Prostate gland (tissue), 2 donors: ENCODE measurements at regions not wholly inside any gene's neighbourhood (a gene's known extent, or its start where the extent isn't known, plus 50 kb on each side); places are given as distances from the start of the nearest gene placed in this dataset.

Experiments
- CTCF ChIP-seq, 4 experiments: fragments of 200-600 bp in 2 of 4; fragments of 450-650 bp in 2 of 4; sonication (generic) in 2 of 4; IDR thresholded peaks; 1 replicate in 3 of 4; 2 replicates in 1 of 4; pipeline ENCODE4 v1.5.1; 2016 to 2019; ENCODE audit warnings: antibody characterized with exemption in 4 of 4, mild to moderate bottlenecking in 2 of 4, moderate library complexity in 2 of 4
- POLR2A ChIP-seq: fragments of 450-650 bp; IDR thresholded peaks from one replicate; pipeline ENCODE4 v1.6.1; 2016; ENCODE audit warnings: antibody characterized with exemption, mild to moderate bottlenecking

GRCh38 chr22:25510876-25511275 is 53.6 kb upstream of the GRK3 start:
- TF ChIP-seq POLR2A (no peak), CTCF (IDR thresholded peaks at IDR 0.05) (no peak)
